ENCODE measurements at regions not wholly inside any gene's neighbourhood (a gene's known extent, or its start where the extent isn't known, plus 50 kb on each side); places are given as distances from the start of the nearest gene placed in this dataset.
"Not testable (repeated sequence)": the region's sequence is repeated elsewhere in the genome, so short reads cannot be mapped to it uniquely, and the experiment has no call there.

DNA sequence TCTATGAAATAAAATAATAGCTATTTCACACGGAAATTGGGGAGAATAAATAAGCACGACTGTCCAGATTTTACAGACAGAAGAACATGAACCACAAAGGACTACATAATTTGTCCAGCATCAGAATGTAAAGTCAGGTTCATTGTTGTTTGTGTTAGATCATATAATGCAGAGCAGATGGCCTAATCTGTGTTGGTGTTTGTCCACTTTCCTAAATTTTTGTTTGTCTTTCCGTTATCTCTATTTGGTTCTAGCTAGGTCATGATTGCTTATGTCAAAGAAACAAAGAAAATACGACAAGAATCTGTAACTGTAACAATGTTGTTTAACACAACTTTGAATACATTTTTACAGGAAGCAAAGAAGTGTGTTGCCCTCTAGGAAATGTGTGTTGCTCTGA lies 75.6 kb upstream of the ANKRD28 start:
- peaks cover 2 to 5% (median 3%) of the 10 kb centered on the region in 3 donors for H3K9me3 Mint-ChIP-seq
- no peak for DNase-seq

DNA sequence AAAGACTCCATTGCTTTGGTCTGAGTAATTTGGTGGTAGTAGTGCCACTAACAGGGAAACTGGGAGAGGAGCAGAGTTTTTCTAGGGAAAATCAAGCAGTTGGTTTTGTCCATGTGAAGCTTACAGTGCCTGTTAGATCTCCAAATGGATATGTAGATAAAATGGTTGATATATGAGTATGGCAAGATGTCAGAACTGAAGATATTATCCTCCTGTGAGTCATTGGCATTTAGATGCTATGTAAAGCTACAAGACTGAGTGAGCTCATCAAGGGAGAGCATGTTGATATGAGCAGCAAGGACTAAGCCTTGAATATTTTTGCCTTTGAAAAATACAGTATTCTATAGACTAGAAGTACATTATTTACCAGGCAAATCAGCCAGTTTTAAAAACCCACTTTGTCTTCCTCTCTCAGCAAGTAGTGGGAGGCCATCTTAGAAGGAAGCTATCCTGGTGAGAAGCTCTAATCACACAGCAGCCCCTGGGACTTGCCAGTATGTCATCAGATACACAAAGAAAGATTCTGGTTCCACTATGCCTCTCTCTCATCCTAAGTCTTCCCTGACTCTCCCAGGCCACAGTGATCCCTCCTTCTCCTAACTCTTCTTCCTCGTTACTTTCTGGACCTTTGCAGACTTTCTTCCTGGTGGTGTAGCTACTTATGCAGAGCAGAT lies 77.4 kb upstream of the ANKRD28 start:
- Histone ChIP-seq H3K27me3 (replicated peaks in 1 of 2; ENCODE audit: control insufficient read depth in 2 of 2, extremely low read depth in 1 of 2, insufficient read depth in 2 of 2, low read length in 1 of 2) (no peaks in the 10 kb centered on the region), H3K4me3 (ENCODE audit: control insufficient read depth in 1 of 2, extremely low read depth in 1 of 2, low read length in 1 of 2) (no peak overlapping the region), H3K4me1 (ENCODE audit: control insufficient read depth in 1 of 2, extremely low read depth in 1 of 2, insufficient read depth in 2 of 2, low read length in 2 of 2) (no peaks in the 10 kb centered on the region), H3K27ac (ENCODE audit: low read length) (no peak overlapping the region), H3K9me3 (no peaks in the 10 kb centered on the region), H3K36me3 (ENCODE audit: control insufficient read depth in 2 of 2, extremely low read depth in 1 of 2, insufficient read depth in 1 of 2, low read length in 1 of 2) (no peaks in the 10 kb centered on the region)
- H3K27me3 Mint-ChIP-seq = peaks cover 0 to 2% of the 10 kb centered on the region in 2 donors
- H3K9me3 Mint-ChIP-seq = peaks cover 2 to 5% (median 3%) of the 10 kb centered on the region in 3 donors
- no peak overlapping the region for H3K27ac Mint-ChIP-seq
- no peaks in the 10 kb centered on the region for H3K4me1 Mint-ChIP-seq
- peaks cover 8% of the 10 kb centered on the region for H3K36me3 Mint-ChIP-seq
- WGBS (ENCODE audit: insufficient coverage) = no CpG with 5 or more reads among the region's 1 CpG
- DNase-seq = no peak
- POLR2A ChIA-PET = no interaction called here
- H3K4me3 Mint-ChIP-seq = no peak overlapping the region
- CTCF ChIA-PET = no interaction called here
- no peak for ATAC-seq (replicated peaks in 1 of 4)

More for the DNA sequence above, 75.6 kb upstream of the ANKRD28 start:
- Mint-ChIP-seq H3K27me3 (no peaks in the 10 kb centered on the region), H3K27ac (no peak overlapping the region), H3K4me3 (no peak overlapping the region), H3K4me1 (no peaks in the 10 kb centered on the region), H3K36me3 (peaks cover 7% of the 10 kb centered on the region)
- ChIA-PET POLR2A (interaction anchor here in 1 of 2 donors (0.6 kb wide), 1 partner anchor 9 kb away, joined by 7 read pairs; no protein-coding TSS in a partner anchor), CTCF (interaction anchor here in 1 of 2 donors (1.0 kb wide), 1 partner anchor 12 kb away, joined by 3 read pairs; no protein-coding TSS in a partner anchor)
- Histone ChIP-seq H3K27me3 (replicated peaks in 1 of 2; ENCODE audit: control insufficient read depth in 2 of 2, extremely low read depth in 1 of 2, insufficient read depth in 2 of 2, low read length in 1 of 2) (no peaks in the 10 kb centered on the region), H3K27ac (ENCODE audit: low read length) (no peak overlapping the region), H3K9me3 (no peaks in the 10 kb centered on the region), H3K4me1 (ENCODE audit: control insufficient read depth in 1 of 2, extremely low read depth in 1 of 2, insufficient read depth in 2 of 2, low read length in 2 of 2) (no peaks in the 10 kb centered on the region), H3K36me3 (ENCODE audit: control insufficient read depth in 2 of 2, extremely low read depth in 1 of 2, insufficient read depth in 1 of 2, low read length in 1 of 2) (no peaks in the 10 kb centered on the region), H3K4me3 (ENCODE audit: control insufficient read depth in 1 of 2, extremely low read depth in 1 of 2, low read length in 1 of 2) (no peak overlapping the region)
- WGBS (ENCODE audit: insufficient coverage) = no CpG with 5 or more reads among the region's 4 CpGs
- no peak for ATAC-seq (replicated peaks in 1 of 4)

DNA sequence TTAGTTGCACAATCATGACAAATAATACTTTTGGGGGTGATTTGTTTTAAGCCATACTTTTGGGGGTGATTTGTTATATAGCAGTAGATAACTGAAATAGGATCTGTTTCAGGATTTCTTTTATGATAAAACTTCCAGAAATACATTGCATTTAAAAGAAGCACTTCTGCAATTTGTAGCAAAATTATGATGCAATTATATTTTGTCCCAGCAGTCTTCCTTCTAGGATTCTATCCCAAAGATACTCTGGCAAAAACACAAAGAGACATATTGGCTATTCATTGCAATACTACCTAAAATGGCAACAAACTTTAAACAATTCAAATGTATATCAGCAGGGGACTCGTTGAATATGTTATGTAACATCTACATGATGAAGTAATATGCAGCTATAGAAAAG lies 78.9 kb upstream of the ANKRD28 start:
- no peak overlapping the region for H3K27ac Mint-ChIP-seq
- WGBS (ENCODE audit: insufficient coverage) = no CpG with 5 or more reads among the region's 1 CpG
- Histone ChIP-seq H3K4me3 (ENCODE audit: control insufficient read depth in 1 of 2, extremely low read depth in 1 of 2, low read length in 1 of 2) (no peak overlapping the region), H3K27me3 (replicated peaks in 1 of 2; ENCODE audit: control insufficient read depth in 2 of 2, extremely low read depth in 1 of 2, insufficient read depth in 2 of 2, low read length in 1 of 2) (no peaks in the 10 kb centered on the region), H3K36me3 (ENCODE audit: control insufficient read depth in 2 of 2, extremely low read depth in 1 of 2, insufficient read depth in 1 of 2, low read length in 1 of 2) (no peaks in the 10 kb centered on the region), H3K9me3 (no peaks in the 10 kb centered on the region), H3K27ac (ENCODE audit: low read length) (no peak overlapping the region), H3K4me1 (ENCODE audit: control insufficient read depth in 1 of 2, extremely low read depth in 1 of 2, insufficient read depth in 2 of 2, low read length in 2 of 2) (no peaks in the 10 kb centered on the region)
- H3K4me3 Mint-ChIP-seq = no peak overlapping the region
- ATAC-seq (replicated peaks in 1 of 4) (no peak), DNase-seq (no peak)
- H3K4me1 Mint-ChIP-seq = no peaks in the 10 kb centered on the region
- ChIA-PET CTCF (no interaction called here), POLR2A (no interaction called here)
- H3K9me3 Mint-ChIP-seq = peaks cover 0 to 5% (median 3%) of the 10 kb centered on the region in 3 donors
- H3K36me3 Mint-ChIP-seq = peaks cover 8% of the 10 kb centered on the region
- peaks cover 0 to 2% of the 10 kb centered on the region in 2 donors for H3K27me3 Mint-ChIP-seq

DNA sequence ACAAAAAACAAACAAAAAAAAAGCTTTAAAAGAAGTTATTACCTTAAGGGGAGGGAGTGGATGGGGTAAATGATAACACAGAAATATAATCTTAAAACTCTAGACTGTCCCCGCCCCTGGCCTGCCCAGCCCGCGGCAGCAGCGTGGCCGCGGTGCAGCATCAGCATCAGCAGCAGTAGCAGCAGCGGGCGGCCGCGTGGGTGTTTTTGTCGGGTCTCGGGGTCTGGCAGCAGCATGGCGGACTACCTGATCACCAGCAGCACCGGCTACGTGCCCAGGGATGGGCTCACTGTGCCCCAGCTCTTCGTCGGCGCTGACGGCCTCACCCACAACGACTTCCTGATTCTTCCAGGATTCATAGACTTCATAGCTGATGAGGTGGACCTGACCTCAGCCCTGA lies 80.0 kb upstream of the ANKRD28 start:
- no peaks in the 10 kb centered on the region for H3K9me3 ChIP-seq
- ChIA-PET POLR2A (interaction anchor here in 1 of 2 donors (0.6 kb wide), 1 partner anchor 14 kb away, joined by 4 read pairs; no protein-coding TSS in a partner anchor), CTCF (no interaction called here)
- H3K9me3 Mint-ChIP-seq = peaks cover 0 to 5% (median 3%) of the 10 kb centered on the region in 3 donors
- no peak overlapping the region for H3K4me3 ChIP-seq (ENCODE audit: control insufficient read depth in 1 of 2, extremely low read depth in 1 of 2, low read length in 1 of 2)
- no peaks in the 10 kb centered on the region for H3K4me1 Mint-ChIP-seq
- H3K4me3 Mint-ChIP-seq = no peak overlapping the region
- no peak overlapping the region for H3K27ac Mint-ChIP-seq
- DNase-seq (no peak), ATAC-seq (replicated peaks in 1 of 4) (no peak)
- no peaks in the 10 kb centered on the region for H3K36me3 ChIP-seq (ENCODE audit: control insufficient read depth in 2 of 2, extremely low read depth in 1 of 2, insufficient read depth in 1 of 2, low read length in 1 of 2)
- no peaks in the 10 kb centered on the region for H3K4me1 ChIP-seq (ENCODE audit: control insufficient read depth in 1 of 2, extremely low read depth in 1 of 2, insufficient read depth in 2 of 2, low read length in 2 of 2)
- 96% methylated on average over 19 of the region's 20 CpGs for WGBS (ENCODE audit: insufficient coverage)
- peaks cover 0 to 2% of the 10 kb centered on the region in 2 donors for H3K27me3 Mint-ChIP-seq
- H3K27me3 ChIP-seq (replicated peaks in 1 of 2; ENCODE audit: control insufficient read depth in 2 of 2, extremely low read depth in 1 of 2, insufficient read depth in 2 of 2, low read length in 1 of 2) = no peaks in the 10 kb centered on the region
- H3K36me3 Mint-ChIP-seq = peaks cover 8% of the 10 kb centered on the region
- H3K27ac ChIP-seq (ENCODE audit: low read length) = no peak overlapping the region

DNA sequence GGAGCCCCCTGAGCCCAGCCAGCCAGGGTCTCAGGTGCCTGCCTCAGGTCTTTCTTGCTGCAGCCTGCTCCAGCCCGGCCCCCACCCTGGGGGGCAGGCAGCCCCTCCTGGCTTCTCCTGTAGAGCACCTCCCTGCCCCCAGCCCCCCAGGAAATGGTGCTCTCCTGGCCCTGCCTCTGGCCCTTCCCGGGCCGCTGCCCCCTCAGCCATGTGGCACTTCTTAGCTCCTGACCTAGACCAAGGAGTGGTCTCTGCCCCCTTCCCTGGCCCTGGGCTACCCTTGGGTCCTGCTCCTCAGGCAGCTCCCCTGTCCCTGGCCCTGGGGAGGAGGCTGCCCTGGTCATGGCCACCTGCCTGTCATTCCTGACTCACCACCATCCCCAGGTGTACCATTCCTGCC lies 82.0 kb upstream of the ANKRD28 start:
- H3K27ac Mint-ChIP-seq; H3K9me3 ChIP-seq; H3K27me3 Mint-ChIP-seq; H3K36me3 ChIP-seq (ENCODE audit: control insufficient read depth in 2 of 2, extremely low read depth in 1 of 2, insufficient read depth in 1 of 2, low read length in 1 of 2); H3K36me3 Mint-ChIP-seq; DNase-seq; ATAC-seq (replicated peaks in 1 of 4); H3K4me1 Mint-ChIP-seq; H3K27ac ChIP-seq (ENCODE audit: low read length); H3K9me3 Mint-ChIP-seq; H3K4me3 Mint-ChIP-seq; H3K4me1 ChIP-seq (ENCODE audit: control insufficient read depth in 1 of 2, extremely low read depth in 1 of 2, insufficient read depth in 2 of 2, low read length in 2 of 2); H3K4me3 ChIP-seq (ENCODE audit: control insufficient read depth in 1 of 2, extremely low read depth in 1 of 2, low read length in 1 of 2); H3K27me3 ChIP-seq (replicated peaks in 1 of 2; ENCODE audit: control insufficient read depth in 2 of 2, extremely low read depth in 1 of 2, insufficient read depth in 2 of 2, low read length in 1 of 2); POLR2A ChIA-PET; CTCF ChIA-PET: not testable (repeated sequence)
- 82% methylated on average over 3 of the region's 3 CpGs for WGBS (ENCODE audit: insufficient coverage)

DNA sequence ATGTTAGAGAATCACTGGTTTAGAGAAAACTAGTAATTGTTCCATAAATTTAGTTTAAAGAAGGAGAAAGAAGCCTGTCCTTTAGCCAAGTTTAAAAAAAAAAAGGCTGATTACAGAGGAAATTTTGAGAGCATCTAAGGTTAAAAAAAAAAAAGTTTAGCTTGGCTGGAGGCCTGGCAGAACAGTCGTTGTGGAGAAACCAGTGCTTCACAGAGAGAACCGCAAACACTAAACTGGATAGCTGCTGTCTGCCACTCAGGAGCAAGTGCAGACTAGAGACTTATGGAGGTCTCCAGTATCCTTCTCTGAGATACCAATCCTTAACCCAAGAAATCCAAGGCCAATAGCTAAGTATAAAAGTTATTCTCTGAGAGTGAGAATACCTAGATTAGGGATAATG lies 84.8 kb upstream of the ANKRD28 start:
- no peaks in the 10 kb centered on the region for H3K27me3 ChIP-seq (replicated peaks in 1 of 2; ENCODE audit: control insufficient read depth in 2 of 2, extremely low read depth in 1 of 2, insufficient read depth in 2 of 2, low read length in 1 of 2)
- H3K27me3 Mint-ChIP-seq = peaks cover 0 to 2% of the 10 kb centered on the region in 2 donors
- DNase-seq (no peak), ATAC-seq (replicated peaks in 1 of 4) (no peak)
- no peak overlapping the region for H3K4me3 ChIP-seq (ENCODE audit: control insufficient read depth in 1 of 2, extremely low read depth in 1 of 2, low read length in 1 of 2)
- H3K9me3 Mint-ChIP-seq = peaks cover 0 to 13% (median 10%) of the 10 kb centered on the region in 3 donors
- H3K27ac Mint-ChIP-seq = no peak overlapping the region
- no peaks in the 10 kb centered on the region for H3K9me3 ChIP-seq
- peaks cover 17% of the 10 kb centered on the region for H3K36me3 Mint-ChIP-seq
- H3K4me3 Mint-ChIP-seq = no peak overlapping the region
- no peak overlapping the region for H3K27ac ChIP-seq (ENCODE audit: low read length)
- no peaks in the 10 kb centered on the region for H3K4me1 ChIP-seq (ENCODE audit: control insufficient read depth in 1 of 2, extremely low read depth in 1 of 2, insufficient read depth in 2 of 2, low read length in 2 of 2)
- CTCF ChIA-PET = interaction anchor here in 1 of 2 donors (0.8 kb wide), 1 partner anchor 245 kb away, joined by 3 read pairs; no protein-coding TSS in a partner anchor
- POLR2A ChIA-PET = interaction anchor here in 1 of 2 donors (0.6 kb wide), 1 partner anchor 9 kb away, joined by 7 read pairs; no protein-coding TSS in a partner anchor
- H3K36me3 ChIP-seq (ENCODE audit: control insufficient read depth in 2 of 2, extremely low read depth in 1 of 2, insufficient read depth in 1 of 2, low read length in 1 of 2) = no peaks in the 10 kb centered on the region
- 80% methylated on average over 1 of the region's 2 CpGs for WGBS (ENCODE audit: insufficient coverage)
- no peaks in the 10 kb centered on the region for H3K4me1 Mint-ChIP-seq

All from T-cell (primary cell).